ENCODE measurements at regions not wholly inside any gene's neighbourhood (a gene's known extent, or its start where the extent isn't known, plus 50 kb on each side); places are given as distances from the start of the nearest gene placed in this dataset.

GRCh38 chr1:87790756-87791155, 462.1 kb downstream of the LMO4 start:
- H3K36me3 ChIP-seq (ENCODE audit: insufficient read depth, low read length, poor library complexity, severe bottlenecking): no peaks in the 10 kb centered on the region
- ChIA-PET CTCF (no interaction called here), POLR2A (ENCODE audit: low non-redundant PET) (no interaction called here)
- H3K9me3 ChIP-seq (ENCODE audit: low read depth, low read length, poor library complexity, severe bottlenecking): no peaks in the 10 kb centered on the region
- no peaks in the 10 kb centered on the region for H3K27me3 ChIP-seq (replicated peaks; ENCODE audit: insufficient read depth, low read depth, low read length, poor library complexity)
- no peak overlapping the region for H3K4me3 ChIP-seq (ENCODE audit: low read depth, low read length, poor library complexity, severe bottlenecking)
- intact Hi-C loops (cut with micrococcal nuclease; ENCODE audit: unreplicated experiment): loop anchor here (5.0 kb wide), 1 partner anchor 162 kb away; no protein-coding TSS in a partner anchor
- H3K27ac ChIP-seq (ENCODE audit: low read depth, low read length, poor library complexity, severe bottlenecking): no peak overlapping the region
- no TSS peak for BruUV-seq (replicated peaks)
- no peak for TF ChIP-seq EZH2 (IDR thresholded peaks at IDR 0.05; ENCODE audit: borderline replicate concordance, low read depth, low read length, poor library complexity, severe bottlenecking)
- peaks cover 5% of the 10 kb centered on the region for H3K4me1 ChIP-seq (ENCODE audit: insufficient read depth, low read length, poor library complexity, severe bottlenecking)
- no peak for DNase-seq (ENCODE audit: low spot score)

GRCh38 chr1:87791931-87792740, 463.5 kb downstream of the LMO4 start:
- Histone ChIP-seq H3K27me3 (replicated peaks; ENCODE audit: insufficient read depth, low read depth, low read length, poor library complexity) (no peaks in the 10 kb centered on the region), H3K27ac (ENCODE audit: low read depth, low read length, poor library complexity, severe bottlenecking) (no peak overlapping the region), H3K4me3 (ENCODE audit: low read depth, low read length, poor library complexity, severe bottlenecking) (no peak overlapping the region), H3K9me3 (ENCODE audit: low read depth, low read length, poor library complexity, severe bottlenecking) (no peaks in the 10 kb centered on the region), H3K36me3 (ENCODE audit: insufficient read depth, low read length, poor library complexity, severe bottlenecking) (no peaks in the 10 kb centered on the region), H3K4me1 (ENCODE audit: insufficient read depth, low read length, poor library complexity, severe bottlenecking) (peaks cover 10% of the 10 kb centered on the region)
- ChIA-PET POLR2A (ENCODE audit: low non-redundant PET) (no interaction called here), CTCF (no interaction called here)
- intact Hi-C loops (cut with micrococcal nuclease; ENCODE audit: unreplicated experiment): loop anchor here (5.0 kb wide), 1 partner anchor 160 kb away; no protein-coding TSS in a partner anchor
- BruUV-seq (replicated peaks): no TSS peak
- DNase-seq (ENCODE audit: low spot score): no peak
- TF ChIP-seq EZH2 (IDR thresholded peaks at IDR 0.05; ENCODE audit: borderline replicate concordance, low read depth, low read length, poor library complexity, severe bottlenecking): no peak
- 0 out of 2 replicates have a peak, but pooled peaks have one; percentile 17 for TF ChIP-seq CTCF (conservative IDR thresholded peaks at IDR 0.05; ENCODE audit: low read depth, low read length)

- POLR2A ChIA-PET (ENCODE audit: low non-redundant PET): no interaction called here
- DNase-seq (ENCODE audit: low spot score): peak; percentile 71
- H3K27ac ChIP-seq (ENCODE audit: low read depth, low read length, poor library complexity, severe bottlenecking): no peak overlapping the region
- H3K4me1 ChIP-seq (ENCODE audit: insufficient read depth, low read length, poor library complexity, severe bottlenecking): peaks cover 10% of the 10 kb centered on the region
- no peaks in the 10 kb centered on the region for H3K9me3 ChIP-seq (ENCODE audit: low read depth, low read length, poor library complexity, severe bottlenecking)
- TF ChIP-seq CTCF (conservative IDR thresholded peaks at IDR 0.05; ENCODE audit: low read depth, low read length) (no peak), EZH2 (IDR thresholded peaks at IDR 0.05; ENCODE audit: borderline replicate concordance, low read depth, low read length, poor library complexity, severe bottlenecking) (no peak)
- CTCF ChIA-PET: no interaction called here
- intact Hi-C loops (cut with micrococcal nuclease; ENCODE audit: unreplicated experiment): loop anchor here (5.0 kb wide), 1 partner anchor 157 kb away; no protein-coding TSS in a partner anchor
- no peak overlapping the region for H3K4me3 ChIP-seq (ENCODE audit: low read depth, low read length, poor library complexity, severe bottlenecking)
- H3K36me3 ChIP-seq (ENCODE audit: insufficient read depth, low read length, poor library complexity, severe bottlenecking): no peaks in the 10 kb centered on the region
- no TSS peak for BruUV-seq (replicated peaks)
- H3K27me3 ChIP-seq (replicated peaks; ENCODE audit: insufficient read depth, low read depth, low read length, poor library complexity): no peaks in the 10 kb centered on the region
Measured at GRCh38 chr1:87794788-87795614, 466.3 kb downstream of the LMO4 start.

All from A673 (cell line).